Stomach smooth muscle (tissue), 2 donors: ENCODE measurements at regions not wholly inside any gene's neighbourhood (a gene's known extent, or its start where the extent isn't known, plus 50 kb on each side); places are given as distances from the start of the nearest gene placed in this dataset.

ENCODE experiments used
- H3K27ac ChIP-seq: one replicate; pipeline ENCODE4 v1.7.0; 2013; ENCODE audit warnings: mild to moderate bottlenecking, low read length, inconsistent platforms
- H3K27me3 ChIP-seq, 2 donors: one replicate each; pipeline ENCODE4 v1.7.0; 2013; ENCODE audit warnings: low read length in 2 of 2; ENCODE audit not compliant: insufficient read depth in 2 of 2, control insufficient read depth in 1 of 2
- H3K36me3 ChIP-seq, 2 donors: one replicate each; pipeline ENCODE4 v1.7.0; 2013; ENCODE audit warnings: low read length in 2 of 2; ENCODE audit not compliant: control insufficient read depth in 2 of 2, insufficient read depth in 2 of 2
- H3K4me1 ChIP-seq: one replicate; pipeline ENCODE4 v1.7.0; 2013; ENCODE audit warnings: low read length; ENCODE audit not compliant: control insufficient read depth, insufficient read depth
- H3K4me3 ChIP-seq, 2 donors: one replicate each; pipeline ENCODE4 v1.7.0; 2013; ENCODE audit warnings: low read length in 2 of 2
- H3K9ac ChIP-seq, 2 donors: one replicate each; pipeline ENCODE4 v1.7.0; 2013; ENCODE audit warnings: low read length in 2 of 2, mild to moderate bottlenecking in 1 of 2
- H3K9me3 ChIP-seq, 2 donors: one replicate each; pipeline ENCODE4 v1.7.0; 2013; ENCODE audit warnings: low read length in 2 of 2; ENCODE audit not compliant: control insufficient read depth in 2 of 2
- donor health status: healthy.
- donor health status: Pancreatic carcinoma.

- no peak overlapping the region for H3K9ac ChIP-seq
- H3K36me3 ChIP-seq, result no peaks in the 10 kb centered on the region
- no peak overlapping the region for H3K27ac ChIP-seq
- no peaks in the 10 kb centered on the region for H3K9me3 ChIP-seq
- H3K4me1 ChIP-seq, result no peaks in the 10 kb centered on the region
- H3K27me3 ChIP-seq, result no peaks in the 10 kb centered on the region
- H3K4me3 ChIP-seq, result no peak overlapping the region
These were observed 62.1 kb upstream of the CTSO start for GRCh38 chr4:156015781-156016180.

- Histone ChIP-seq H3K36me3 (no peaks in the 10 kb centered on the region), H3K9ac (no peak overlapping the region), H3K27ac (no peak overlapping the region), H3K27me3 (no peaks in the 10 kb centered on the region), H3K9me3 (peaks cover 0 to 3% of the 10 kb centered on the region in 2 donors), H3K4me1 (no peaks in the 10 kb centered on the region), H3K4me3 (no peak overlapping the region)
These were observed 52.5 kb upstream of the CTSO start for GRCh38 chr4:156006192-156006591.
